Endothelial cell (in vitro differentiated cells): ENCODE measurements at regions not wholly inside any gene's neighbourhood (a gene's known extent, or its start where the extent isn't known, plus 50 kb on each side); places are given as distances from the start of the nearest gene placed in this dataset.

Experiments
- DNase-seq: peaks from one replicate; pipeline ENCODE4 v3.0.0; 2021; ENCODE audit warnings: low spot score
- H3K27ac Mint-ChIP-seq: one replicate; pipeline ENCODE4 v1.8.0; 2021; ENCODE audit warnings: mixed read lengths, inconsistent platforms; ENCODE audit not compliant: unreplicated experiment
- H3K27me3 Mint-ChIP-seq: one replicate; pipeline ENCODE4 v1.8.0; 2021; ENCODE audit warnings: mild to moderate bottlenecking, moderate library complexity, mixed read lengths, inconsistent platforms; ENCODE audit not compliant: unreplicated experiment
- H3K36me3 Mint-ChIP-seq: one replicate; pipeline ENCODE4 v1.8.0; 2021; ENCODE audit warnings: mild to moderate bottlenecking, low read depth, mixed read lengths, inconsistent platforms; ENCODE audit not compliant: unreplicated experiment
- H3K4me1 Mint-ChIP-seq: one replicate; pipeline ENCODE4 v1.8.0; 2021; ENCODE audit warnings: mild to moderate bottlenecking, mixed read lengths, inconsistent platforms; ENCODE audit not compliant: unreplicated experiment
- H3K4me3 Mint-ChIP-seq: one replicate; pipeline ENCODE4 v1.8.0; 2021; ENCODE audit warnings: mild to moderate bottlenecking, mixed read lengths, inconsistent platforms; ENCODE audit not compliant: unreplicated experiment
- H3K9me3 Mint-ChIP-seq: one replicate; pipeline ENCODE4 v1.8.0; 2021; ENCODE audit warnings: mixed read lengths, inconsistent platforms; ENCODE audit not compliant: unreplicated experiment
- CTCF ChIP-seq: fragments of 200-600 bp; sonication (generic); IDR thresholded peaks from one replicate; pipeline ENCODE4 v1.5.0; 2021; ENCODE audit warnings: antibody characterized with exemption; ENCODE audit not compliant: unreplicated experiment

DNA sequence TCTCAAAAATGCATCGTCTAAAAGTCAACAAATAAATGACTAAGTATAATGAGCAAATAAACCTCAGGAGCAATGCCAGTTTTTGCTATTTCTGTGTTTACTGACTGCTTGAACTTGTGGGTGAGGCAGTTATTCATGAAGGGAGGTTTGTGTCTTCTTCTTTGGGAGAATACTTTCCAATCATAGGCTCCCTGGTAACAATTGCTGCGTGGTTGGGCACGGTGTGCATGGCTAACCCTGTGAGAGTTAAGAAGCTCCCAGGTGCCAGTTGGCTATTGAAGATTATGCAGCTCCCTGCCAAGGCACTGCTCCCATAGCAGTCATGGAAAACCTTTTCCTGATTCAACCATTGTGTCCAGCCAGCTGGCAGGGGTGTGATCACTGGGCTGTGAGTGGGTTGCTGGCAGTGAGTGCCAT, 775.9 kb upstream of the GOT2 start:
- H3K27ac Mint-ChIP-seq: no peak overlapping the region
- H3K9me3 Mint-ChIP-seq: no peaks in the 10 kb centered on the region
- H3K36me3 Mint-ChIP-seq: no peaks in the 10 kb centered on the region
- no peaks in the 10 kb centered on the region for H3K4me1 Mint-ChIP-seq
- no peak for TF ChIP-seq CTCF
- DNase-seq: no peak
- no peak overlapping the region for H3K4me3 Mint-ChIP-seq
- no peaks in the 10 kb centered on the region for H3K27me3 Mint-ChIP-seq

DNA sequence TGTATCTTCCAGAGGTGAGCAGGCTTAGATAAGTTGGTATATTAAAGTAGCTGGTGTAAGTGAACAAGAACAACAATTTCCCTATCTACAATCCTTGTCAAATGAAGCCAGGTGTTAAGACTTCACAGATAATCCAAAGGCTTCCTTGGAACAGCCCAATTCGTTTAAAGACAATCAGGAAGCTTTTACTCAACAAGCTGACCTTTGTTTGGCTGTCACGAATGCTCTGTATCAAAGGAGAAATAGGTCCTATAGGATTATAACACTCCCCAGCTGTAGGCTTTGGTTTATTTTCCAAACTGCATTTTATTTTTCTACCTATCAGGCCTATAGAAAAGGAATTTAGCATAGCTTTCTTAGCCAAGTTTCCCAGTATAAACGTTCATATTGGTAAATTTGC, 766.5 kb upstream of the GOT2 start:
- Mint-ChIP-seq H3K9me3 (no peaks in the 10 kb centered on the region), H3K4me3 (no peak overlapping the region), H3K27me3 (no peaks in the 10 kb centered on the region), H3K27ac (no peak overlapping the region), H3K4me1 (no peaks in the 10 kb centered on the region), H3K36me3 (no peaks in the 10 kb centered on the region)
- DNase-seq: no peak
- TF ChIP-seq CTCF: no peak

DNA sequence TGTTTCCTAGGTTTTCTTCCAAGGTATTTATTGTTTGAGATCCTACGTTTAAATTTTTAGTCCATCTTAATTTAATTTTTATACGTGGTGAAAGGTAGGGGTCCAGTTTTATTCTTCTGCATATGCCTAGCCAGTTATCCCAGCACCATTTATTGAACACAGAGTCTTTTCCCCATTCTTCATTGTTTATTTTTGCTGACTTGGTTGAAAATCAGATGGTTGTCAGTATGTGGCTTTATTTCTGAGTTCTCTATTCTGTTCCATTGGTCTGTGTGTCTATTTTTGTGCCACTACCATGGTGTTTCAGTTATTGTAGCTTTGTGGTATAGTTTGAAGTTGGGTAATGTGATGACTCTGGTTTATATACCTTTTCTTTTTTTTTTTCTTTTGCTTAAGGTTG, 753.0 kb upstream of the GOT2 start:
- no peak overlapping the region for H3K4me3 Mint-ChIP-seq
- H3K27ac Mint-ChIP-seq: no peak overlapping the region
- no peaks in the 10 kb centered on the region for H3K9me3 Mint-ChIP-seq
- no peaks in the 10 kb centered on the region for H3K36me3 Mint-ChIP-seq
- TF ChIP-seq CTCF: no peak
- H3K27me3 Mint-ChIP-seq: no peaks in the 10 kb centered on the region
- H3K4me1 Mint-ChIP-seq: no peaks in the 10 kb centered on the region
- no peak for DNase-seq

DNA sequence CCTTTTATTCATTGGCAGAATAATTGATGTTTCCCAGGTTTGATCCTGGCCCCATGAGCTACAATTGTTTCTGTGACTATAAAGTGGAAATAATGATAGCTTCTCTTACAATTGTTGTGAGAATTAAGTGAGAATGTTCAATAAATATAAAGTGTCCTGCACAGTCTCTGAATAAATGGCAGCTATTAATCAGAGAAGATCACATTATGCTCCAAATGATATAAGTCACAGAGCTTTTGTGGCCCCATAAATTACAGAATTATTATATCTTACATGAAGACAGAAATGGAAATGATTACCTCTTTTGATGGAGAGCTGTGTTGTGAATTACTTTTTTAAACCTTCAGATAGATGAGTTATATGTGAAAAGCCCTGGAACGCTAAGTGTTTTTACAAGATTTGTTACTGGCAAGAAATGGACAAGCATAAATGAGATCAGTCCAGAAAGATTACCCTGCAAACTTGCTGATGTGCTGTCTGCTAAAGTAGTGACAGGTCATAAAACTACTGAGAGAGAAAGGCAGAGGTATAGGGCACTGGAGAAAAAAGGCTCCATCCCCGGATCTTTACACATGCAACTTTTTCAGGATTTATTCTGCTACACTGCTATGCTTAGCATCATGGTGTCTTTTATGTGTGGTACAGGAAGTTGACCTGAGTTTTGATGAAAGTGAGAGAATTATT, 750.9 kb upstream of the GOT2 start:
- TF ChIP-seq CTCF: no peak
- DNase-seq: no peak
- H3K27ac Mint-ChIP-seq: no peak overlapping the region
- H3K36me3 Mint-ChIP-seq: no peaks in the 10 kb centered on the region
- H3K4me3 Mint-ChIP-seq: no peak overlapping the region
- no peaks in the 10 kb centered on the region for H3K4me1 Mint-ChIP-seq
- H3K9me3 Mint-ChIP-seq: no peaks in the 10 kb centered on the region
- no peaks in the 10 kb centered on the region for H3K27me3 Mint-ChIP-seq

- Mint-ChIP-seq H3K4me1 (no peaks in the 10 kb centered on the region), H3K9me3 (no peaks in the 10 kb centered on the region), H3K4me3 (no peak overlapping the region), H3K27ac (no peak overlapping the region), H3K36me3 (no peaks in the 10 kb centered on the region), H3K27me3 (no peaks in the 10 kb centered on the region)
- no peak for TF ChIP-seq CTCF
- no peak for DNase-seq
These were observed 744.7 kb upstream of the GOT2 start for GRCh38 chr16:59478838-59479237.
